ENCODE measurements at regions not wholly inside any gene's neighbourhood (a gene's known extent, or its start where the extent isn't known, plus 50 kb on each side); places are given as distances from the start of the nearest gene placed in this dataset.

GRCh38 chr6:22732176-22732970 is 163.0 kb downstream of the HDGFL1 start:
- Histone ChIP-seq H3K9me3 (peaks cover 0 to 4% (median 0%) of the 10 kb centered on the region in 8 donors), H3K4me3 (no peak overlapping the region), H3K27ac (no peak overlapping the region), H3K27me3 (replicated peaks in 1 of 7) (no peaks in the 10 kb centered on the region), H3K36me3 (no peaks in the 10 kb centered on the region), H3K4me1 (no peaks in the 10 kb centered on the region)
- 64 to 80% (median 76%) methylated on average over 3 of the region's 3 CpGs for WGBS, 5 donors
- no peak for DNase-seq
- intact Hi-C loops (cut with DNase I; ENCODE audit: low total_unique reads), result no loop called here
- TF ChIP-seq POLR2A (IDR thresholded peaks at IDR 0.05) (no peak), CTCF (IDR thresholded peaks at IDR 0.05 in 8 of 11, conservative IDR thresholded peaks at IDR 0.05 in 3 of 11) (no peak)

GRCh38 chr6:22736740-22737139 is 167.4 kb downstream of the HDGFL1 start:
- H3K4me1 ChIP-seq, result no peaks in the 10 kb centered on the region
- no peaks in the 10 kb centered on the region for H3K27me3 ChIP-seq (replicated peaks in 1 of 7)
- no peak overlapping the region for H3K27ac ChIP-seq
- no peak for TF ChIP-seq POLR2A (IDR thresholded peaks at IDR 0.05)
- TF ChIP-seq POLR2AphosphoS5 (IDR thresholded peaks at IDR 0.05), result no peak
- TF ChIP-seq CTCF (IDR thresholded peaks at IDR 0.05 in 8 of 11, conservative IDR thresholded peaks at IDR 0.05 in 3 of 11), result no peak
- no peak overlapping the region for H3K4me3 ChIP-seq
- peaks cover 0 to 4% (median 0%) of the 10 kb centered on the region in 8 donors for H3K9me3 ChIP-seq
- intact Hi-C loops (cut with DNase I; ENCODE audit: low total_unique reads), result no loop called here
- no peaks in the 10 kb centered on the region for H3K36me3 ChIP-seq
- no peak for DNase-seq
- 79 to 95% (median 83%) methylated on average over 3 of the region's 3 CpGs for WGBS, 5 donors

- 52 to 58% (median 56%) methylated on average over 5 of the region's 5 CpGs for WGBS, 5 donors
- H3K36me3 ChIP-seq, result no peaks in the 10 kb centered on the region
- no peaks in the 10 kb centered on the region for H3K27me3 ChIP-seq (replicated peaks in 1 of 7)
- no peak for DNase-seq
- H3K4me1 ChIP-seq, result no peaks in the 10 kb centered on the region
- TF ChIP-seq POLR2A (IDR thresholded peaks at IDR 0.05) (no peak), CTCF (IDR thresholded peaks at IDR 0.05 in 8 of 11, conservative IDR thresholded peaks at IDR 0.05 in 3 of 11) (peak in 4 of 11 experiments; percentile 13 to 30 (median 25)), POLR2AphosphoS5 (IDR thresholded peaks at IDR 0.05) (no peak)
- intact Hi-C loops (cut with DNase I; ENCODE audit: low total_unique reads), result no loop called here
- no peak overlapping the region for H3K4me3 ChIP-seq
- no peak overlapping the region for H3K27ac ChIP-seq
- H3K9me3 ChIP-seq, result peaks cover 0 to 4% (median 0%) of the 10 kb centered on the region in 8 donors
Observed at GRCh38 chr6:22737331-22737730, 168.0 kb downstream of the HDGFL1 start.

- WGBS, 5 donors, result 84 to 93% (median 89%) methylated on average over 6 of the region's 6 CpGs
- no peak overlapping the region for H3K27ac ChIP-seq
- intact Hi-C loops (cut with DNase I; ENCODE audit: low total_unique reads), result no loop called here
- H3K36me3 ChIP-seq, result no peaks in the 10 kb centered on the region
- H3K9me3 ChIP-seq, result peaks cover 0 to 4% (median 0%) of the 10 kb centered on the region in 8 donors
- DNase-seq, result no peak
- H3K4me1 ChIP-seq, result no peaks in the 10 kb centered on the region
- no peaks in the 10 kb centered on the region for H3K27me3 ChIP-seq (replicated peaks in 1 of 7)
- no peak overlapping the region for H3K4me3 ChIP-seq
- TF ChIP-seq POLR2AphosphoS5 (IDR thresholded peaks at IDR 0.05), result no peak
- no peak for TF ChIP-seq CTCF (IDR thresholded peaks at IDR 0.05 in 8 of 11, conservative IDR thresholded peaks at IDR 0.05 in 3 of 11)
- TF ChIP-seq POLR2A (IDR thresholded peaks at IDR 0.05), result no peak
Observed at GRCh38 chr6:22738194-22738593, 168.8 kb downstream of the HDGFL1 start.
